ENCODE measurements at regions not wholly inside any gene's neighbourhood (a gene's known extent, or its start where the extent isn't known, plus 50 kb on each side); places are given as distances from the start of the nearest gene placed in this dataset.
"Not testable (repeated sequence)": the region's sequence is repeated elsewhere in the genome, so short reads cannot be mapped to it uniquely, and the experiment has no call there.

DNA sequence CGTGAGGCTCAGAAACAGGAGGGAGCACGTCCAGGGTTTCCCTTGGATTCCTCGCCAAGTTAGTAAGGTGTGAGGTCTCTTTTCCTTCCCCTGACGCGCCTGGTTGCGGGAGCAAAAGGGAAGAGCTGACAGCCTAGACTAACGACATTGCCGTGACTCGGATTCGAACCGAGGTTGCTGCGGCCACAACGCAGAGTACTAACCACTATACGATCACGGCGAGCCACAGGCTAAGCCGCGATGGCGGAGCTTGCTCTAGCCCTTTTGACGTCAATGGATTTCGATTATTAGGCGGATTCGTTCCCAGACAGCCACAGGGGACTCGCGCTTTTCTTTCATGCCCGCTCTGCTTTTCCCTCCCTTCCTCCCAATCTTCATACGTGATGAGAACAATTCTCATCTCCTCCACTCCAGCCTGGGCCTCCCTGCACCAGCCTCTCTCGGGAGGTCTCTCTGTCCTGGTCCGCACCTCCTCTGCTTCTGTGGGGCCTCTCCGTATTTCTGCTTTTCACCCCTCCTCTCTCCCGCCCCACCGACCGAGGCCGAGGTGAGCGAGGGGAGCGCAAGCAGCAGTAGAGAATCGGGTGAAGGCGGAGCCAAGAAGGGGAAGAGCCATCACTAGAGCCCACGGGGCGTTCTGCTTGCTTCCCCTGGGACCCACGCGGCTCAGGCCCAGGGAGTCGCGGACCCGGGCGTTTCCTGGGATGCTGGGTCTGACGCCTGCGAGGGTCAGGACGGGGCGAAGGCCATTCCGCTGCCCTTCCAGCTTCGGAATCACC, 150.7 kb upstream of the NBPF11 start:
- peak overlapping the region; percentile 67 for H3K4me3 ChIP-seq (ENCODE audit: low read length)
- peak overlapping the region; percentile 81 for H3K4me2 ChIP-seq (ENCODE audit: low read length)
- not testable (repeated sequence) for H3K9me3 ChIP-seq (replicated peaks; ENCODE audit: low read length); H3K9ac ChIP-seq (ENCODE audit: low read depth, low read length); H3K4me1 ChIP-seq (ENCODE audit: control insufficient read depth, insufficient read depth, low read length); H3K36me3 ChIP-seq (ENCODE audit: insufficient read depth, low read length)
- H3K27me3 ChIP-seq (ENCODE audit: control insufficient read depth, insufficient read depth, low read length) = peaks cover 15% of the 10 kb centered on the region

DNA sequence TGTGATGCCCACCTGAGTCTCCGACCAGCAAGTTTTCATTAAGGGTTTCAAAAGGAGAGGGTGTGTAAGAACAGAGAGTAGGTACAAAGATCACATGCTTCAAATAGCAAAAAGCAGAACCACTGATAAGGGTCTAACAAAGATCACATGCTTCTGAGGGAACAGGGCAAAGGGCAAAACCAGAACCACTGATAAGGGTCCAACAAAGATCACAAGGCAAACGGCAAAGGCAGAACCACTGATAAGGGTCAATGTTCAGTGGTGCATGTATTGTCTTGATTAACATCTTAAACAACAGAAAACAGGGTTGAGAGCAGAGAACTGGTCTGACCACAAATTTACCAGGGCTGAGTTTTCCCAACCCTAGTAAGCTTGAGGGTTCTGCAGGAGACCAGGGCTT, 145.8 kb upstream of the NBPF11 start:
- not testable (repeated sequence) for H3K9me3 ChIP-seq (replicated peaks; ENCODE audit: low read length); H3K9ac ChIP-seq (ENCODE audit: low read depth, low read length); H3K36me3 ChIP-seq (ENCODE audit: insufficient read depth, low read length); H3K4me2 ChIP-seq (ENCODE audit: low read length); H3K4me3 ChIP-seq (ENCODE audit: low read length); H3K4me1 ChIP-seq (ENCODE audit: control insufficient read depth, insufficient read depth, low read length)
- H3K27me3 ChIP-seq (ENCODE audit: control insufficient read depth, insufficient read depth, low read length) = peaks cover 16% of the 10 kb centered on the region

GRCh38 chr1:148296511-148296910, 144.4 kb upstream of the NBPF11 start:
- Histone ChIP-seq H3K9ac (ENCODE audit: low read depth, low read length) (no peak overlapping the region), H3K27me3 (ENCODE audit: control insufficient read depth, insufficient read depth, low read length) (peaks cover 25% of the 10 kb centered on the region), H3K4me1 (ENCODE audit: control insufficient read depth, insufficient read depth, low read length) (no peaks in the 10 kb centered on the region), H3K36me3 (ENCODE audit: insufficient read depth, low read length) (no peaks in the 10 kb centered on the region), H3K4me2 (ENCODE audit: low read length) (no peak overlapping the region), H3K9me3 (replicated peaks; ENCODE audit: low read length) (no peaks in the 10 kb centered on the region), H3K4me3 (ENCODE audit: low read length) (no peak overlapping the region)

GRCh38 chr1:148294116-148294807, 142.2 kb upstream of the NBPF11 start:
- H3K4me3 ChIP-seq (ENCODE audit: low read length) = no peak overlapping the region
- no peaks in the 10 kb centered on the region for H3K36me3 ChIP-seq (ENCODE audit: insufficient read depth, low read length)
- H3K9me3 ChIP-seq (replicated peaks; ENCODE audit: low read length) = no peaks in the 10 kb centered on the region
- peaks cover 31% of the 10 kb centered on the region for H3K27me3 ChIP-seq (ENCODE audit: control insufficient read depth, insufficient read depth, low read length)
- no peak overlapping the region for H3K4me2 ChIP-seq (ENCODE audit: low read length)
- H3K9ac ChIP-seq (ENCODE audit: low read depth, low read length) = no peak overlapping the region
- no peaks in the 10 kb centered on the region for H3K4me1 ChIP-seq (ENCODE audit: control insufficient read depth, insufficient read depth, low read length)

- Histone ChIP-seq H3K4me2 (ENCODE audit: low read length) (no peak overlapping the region), H3K27me3 (ENCODE audit: control insufficient read depth, insufficient read depth, low read length) (peaks cover 31% of the 10 kb centered on the region), H3K9ac (ENCODE audit: low read depth, low read length) (no peak overlapping the region), H3K4me3 (ENCODE audit: low read length) (no peak overlapping the region), H3K36me3 (ENCODE audit: insufficient read depth, low read length) (no peaks in the 10 kb centered on the region), H3K9me3 (replicated peaks; ENCODE audit: low read length) (no peaks in the 10 kb centered on the region), H3K4me1 (ENCODE audit: control insufficient read depth, insufficient read depth, low read length) (no peaks in the 10 kb centered on the region)
Measured at GRCh38 chr1:148293651-148294050, 141.6 kb upstream of the NBPF11 start.

DNA sequence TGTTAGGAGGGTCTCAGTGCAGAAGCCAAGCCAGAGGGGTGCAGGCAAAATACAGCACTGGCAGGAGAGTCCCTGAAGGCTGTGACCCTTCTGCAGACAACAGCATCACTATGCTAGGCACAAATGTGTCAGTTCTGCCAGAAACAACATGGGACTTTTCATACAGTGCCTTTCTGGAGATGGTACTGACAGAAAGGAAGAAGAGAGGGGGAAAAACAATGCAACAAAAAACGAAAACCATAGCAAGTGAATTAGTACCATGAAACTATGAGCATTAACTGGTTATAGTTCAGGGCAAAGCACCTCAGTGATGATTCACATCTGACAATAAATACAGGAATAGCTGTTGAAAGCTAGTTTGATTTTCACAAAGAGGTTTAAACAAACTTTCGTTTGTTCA, 140.8 kb upstream of the NBPF11 start:
- H3K36me3 ChIP-seq (ENCODE audit: insufficient read depth, low read length) = no peaks in the 10 kb centered on the region
- H3K4me2 ChIP-seq (ENCODE audit: low read length) = no peak overlapping the region
- H3K27me3 ChIP-seq (ENCODE audit: control insufficient read depth, insufficient read depth, low read length) = peaks cover 31% of the 10 kb centered on the region
- no peaks in the 10 kb centered on the region for H3K4me1 ChIP-seq (ENCODE audit: control insufficient read depth, insufficient read depth, low read length)
- no peaks in the 10 kb centered on the region for H3K9me3 ChIP-seq (replicated peaks; ENCODE audit: low read length)
- no peak overlapping the region for H3K9ac ChIP-seq (ENCODE audit: low read depth, low read length)
- H3K4me3 ChIP-seq (ENCODE audit: low read length) = no peak overlapping the region

DNA sequence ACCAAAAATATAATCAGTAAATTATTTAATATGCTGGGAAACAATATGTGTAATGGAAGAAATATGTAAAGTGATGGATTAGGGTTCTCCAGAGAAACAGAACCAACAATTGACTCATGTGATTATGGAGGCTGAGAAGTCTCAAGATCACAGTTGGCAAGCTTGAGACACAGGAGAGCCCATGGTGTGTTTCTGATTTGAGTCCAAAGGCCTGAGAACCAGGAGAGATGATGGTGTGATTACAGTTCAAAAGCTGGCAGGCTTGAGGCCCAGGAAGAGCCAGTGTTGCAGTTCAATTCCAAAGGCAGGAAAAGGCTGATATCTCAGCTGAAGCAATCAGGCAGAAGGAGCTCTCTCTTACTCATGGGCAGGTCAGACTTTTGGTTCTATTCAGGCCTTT, 138.8 kb upstream of the NBPF11 start:
- no peak overlapping the region for H3K9ac ChIP-seq (ENCODE audit: low read depth, low read length)
- H3K9me3 ChIP-seq (replicated peaks; ENCODE audit: low read length) = no peaks in the 10 kb centered on the region
- H3K4me3 ChIP-seq (ENCODE audit: low read length) = no peak overlapping the region
- H3K4me1 ChIP-seq (ENCODE audit: control insufficient read depth, insufficient read depth, low read length) = no peaks in the 10 kb centered on the region
- H3K27me3 ChIP-seq (ENCODE audit: control insufficient read depth, insufficient read depth, low read length) = peaks cover 24% of the 10 kb centered on the region
- no peak overlapping the region for H3K4me2 ChIP-seq (ENCODE audit: low read length)
- no peaks in the 10 kb centered on the region for H3K36me3 ChIP-seq (ENCODE audit: insufficient read depth, low read length)

GRCh38 chr1:148289647-148290046, 137.6 kb upstream of the NBPF11 start:
- Histone ChIP-seq H3K36me3 (ENCODE audit: insufficient read depth, low read length) (no peaks in the 10 kb centered on the region), H3K4me3 (ENCODE audit: low read length) (no peak overlapping the region), H3K4me2 (ENCODE audit: low read length) (no peak overlapping the region), H3K9ac (ENCODE audit: low read depth, low read length) (no peak overlapping the region), H3K27me3 (ENCODE audit: control insufficient read depth, insufficient read depth, low read length) (peaks cover 24% of the 10 kb centered on the region), H3K9me3 (replicated peaks; ENCODE audit: low read length) (no peaks in the 10 kb centered on the region), H3K4me1 (ENCODE audit: control insufficient read depth, insufficient read depth, low read length) (no peaks in the 10 kb centered on the region)

GRCh38 chr1:148285946-148286345, 133.9 kb upstream of the NBPF11 start:
- H3K9ac ChIP-seq (ENCODE audit: low read depth, low read length); H3K4me2 ChIP-seq (ENCODE audit: low read length); H3K36me3 ChIP-seq (ENCODE audit: insufficient read depth, low read length); H3K4me3 ChIP-seq (ENCODE audit: low read length); H3K4me1 ChIP-seq (ENCODE audit: control insufficient read depth, insufficient read depth, low read length); H3K27me3 ChIP-seq (ENCODE audit: control insufficient read depth, insufficient read depth, low read length); H3K9me3 ChIP-seq (replicated peaks; ENCODE audit: low read length): not testable (repeated sequence)

- H3K27me3 ChIP-seq (ENCODE audit: control insufficient read depth, insufficient read depth, low read length); H3K9me3 ChIP-seq (replicated peaks; ENCODE audit: low read length); H3K36me3 ChIP-seq (ENCODE audit: insufficient read depth, low read length): not testable (repeated sequence)
- peak overlapping the region; percentile 74 for H3K4me2 ChIP-seq (ENCODE audit: low read length)
- H3K4me3 ChIP-seq (ENCODE audit: low read length) = peak overlapping the region; percentile 66
- peaks cover 16% of the 10 kb centered on the region for H3K4me1 ChIP-seq (ENCODE audit: control insufficient read depth, insufficient read depth, low read length)
- peak overlapping the region; percentile 31 for H3K9ac ChIP-seq (ENCODE audit: low read depth, low read length)
Measured at GRCh38 chr1:148280831-148281572, 128.9 kb upstream of the NBPF11 start.

DNA sequence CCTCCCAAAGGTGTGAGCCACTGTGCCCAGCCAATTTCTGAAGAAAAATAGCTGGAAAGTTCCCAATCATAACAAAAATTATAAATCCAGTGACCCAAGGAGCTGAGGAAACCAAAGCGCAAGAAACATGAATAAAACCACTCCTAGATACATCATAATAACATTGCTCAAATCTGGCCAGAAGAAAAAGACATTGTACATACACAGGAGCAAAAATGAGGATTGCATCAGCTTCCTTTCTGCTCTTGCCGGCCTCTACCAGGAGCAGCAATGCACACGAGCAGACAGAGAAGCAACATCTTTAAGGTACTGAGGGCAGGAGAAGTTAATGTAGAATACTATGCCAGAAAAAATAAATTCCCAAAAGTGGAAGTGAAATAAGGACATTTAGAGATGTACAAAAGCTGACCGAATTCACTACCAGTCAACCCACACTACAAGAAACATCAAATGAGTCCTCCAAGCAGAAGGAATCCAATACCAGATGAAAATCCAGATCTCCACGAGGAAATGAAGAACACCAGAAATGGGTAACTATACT, 127.0 kb upstream of the NBPF11 start:
- H3K27me3 ChIP-seq (ENCODE audit: control insufficient read depth, insufficient read depth, low read length); H3K4me2 ChIP-seq (ENCODE audit: low read length); H3K4me3 ChIP-seq (ENCODE audit: low read length); H3K9ac ChIP-seq (ENCODE audit: low read depth, low read length); H3K36me3 ChIP-seq (ENCODE audit: insufficient read depth, low read length); H3K9me3 ChIP-seq (replicated peaks; ENCODE audit: low read length): not testable (repeated sequence)
- peaks cover 16% of the 10 kb centered on the region for H3K4me1 ChIP-seq (ENCODE audit: control insufficient read depth, insufficient read depth, low read length)
